Fibroblast of villous mesenchyme (primary cell): ENCODE measurements at regions not wholly inside any gene's neighbourhood (a gene's known extent, or its start where the extent isn't known, plus 50 kb on each side); places are given as distances from the start of the nearest gene placed in this dataset.

Source experiments
- DNase-seq: peaks from one replicate; pipeline ENCODE4 v3.0.0-alpha.2; 2010; ENCODE audit warnings: low read depth
- H3K4me3 ChIP-seq: 2 replicates; pipeline ENCODE4 v1.5.1; 2011; ENCODE audit warnings: low read depth, mild to moderate bottlenecking, low read length
- TF ChIP-seq, protein P1 (sequence below): IDR thresholded peaks from 2 replicates; pipeline ENCODE4 v1.5.1; 2012; ENCODE audit warnings: low read depth, mild to moderate bottlenecking, low read length; ENCODE audit not compliant: insufficient read depth

DNA sequence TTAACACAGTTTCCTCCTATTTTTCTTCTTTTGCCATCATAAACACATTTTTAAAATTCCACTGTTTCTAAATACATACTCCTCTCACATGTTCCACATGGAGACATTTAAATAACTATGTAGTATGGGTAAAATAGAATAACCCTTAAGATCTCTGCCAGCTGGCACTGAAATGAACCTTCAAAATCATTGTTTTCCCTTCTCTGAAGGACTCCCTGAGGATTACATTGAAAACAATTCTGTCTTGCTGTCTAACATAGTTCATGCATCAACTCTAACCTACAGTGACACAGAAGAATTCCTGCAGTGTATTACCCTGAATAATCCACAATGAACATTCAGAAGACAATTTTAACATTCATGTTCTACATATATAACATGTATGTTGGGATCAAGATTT, 1361.8 kb upstream of the CITED2 start:
- peak; percentile 20 for DNase-seq
- TF ChIP-seq, protein P1, sequence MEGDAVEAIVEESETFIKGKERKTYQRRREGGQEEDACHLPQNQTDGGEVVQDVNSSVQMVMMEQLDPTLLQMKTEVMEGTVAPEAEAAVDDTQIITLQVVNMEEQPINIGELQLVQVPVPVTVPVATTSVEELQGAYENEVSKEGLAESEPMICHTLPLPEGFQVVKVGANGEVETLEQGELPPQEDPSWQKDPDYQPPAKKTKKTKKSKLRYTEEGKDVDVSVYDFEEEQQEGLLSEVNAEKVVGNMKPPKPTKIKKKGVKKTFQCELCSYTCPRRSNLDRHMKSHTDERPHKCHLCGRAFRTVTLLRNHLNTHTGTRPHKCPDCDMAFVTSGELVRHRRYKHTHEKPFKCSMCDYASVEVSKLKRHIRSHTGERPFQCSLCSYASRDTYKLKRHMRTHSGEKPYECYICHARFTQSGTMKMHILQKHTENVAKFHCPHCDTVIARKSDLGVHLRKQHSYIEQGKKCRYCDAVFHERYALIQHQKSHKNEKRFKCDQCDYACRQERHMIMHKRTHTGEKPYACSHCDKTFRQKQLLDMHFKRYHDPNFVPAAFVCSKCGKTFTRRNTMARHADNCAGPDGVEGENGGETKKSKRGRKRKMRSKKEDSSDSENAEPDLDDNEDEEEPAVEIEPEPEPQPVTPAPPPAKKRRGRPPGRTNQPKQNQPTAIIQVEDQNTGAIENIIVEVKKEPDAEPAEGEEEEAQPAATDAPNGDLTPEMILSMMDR: no peak
- H3K4me3 ChIP-seq: no peak overlapping the region

- TF ChIP-seq, protein P1: no peak
- H3K4me3 ChIP-seq: no peak overlapping the region
- DNase-seq: no peak
Measured at GRCh38 chr6:140732991-140733390, 1358.5 kb upstream of the CITED2 start.

DNA sequence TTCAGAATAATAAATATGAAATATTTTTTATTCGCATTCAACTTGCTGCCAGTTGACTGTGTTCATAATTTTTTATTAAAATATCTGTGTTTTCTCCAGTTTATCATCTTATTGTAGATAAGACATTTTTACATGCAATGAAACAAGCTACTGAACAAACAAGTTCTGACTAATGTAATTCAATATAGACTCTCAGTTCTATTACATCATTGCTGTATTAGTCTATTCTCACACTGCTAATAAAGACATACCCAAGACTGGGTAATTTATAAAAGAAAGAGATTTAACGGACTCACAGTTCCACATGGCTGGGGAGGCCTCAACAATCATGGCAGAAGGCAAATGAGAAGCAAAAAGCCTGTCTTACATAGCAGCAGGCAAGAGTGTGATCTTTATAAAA, 1357.7 kb upstream of the CITED2 start:
- no peak for DNase-seq
- TF ChIP-seq, protein P1: no peak
- no peak overlapping the region for H3K4me3 ChIP-seq

DNA sequence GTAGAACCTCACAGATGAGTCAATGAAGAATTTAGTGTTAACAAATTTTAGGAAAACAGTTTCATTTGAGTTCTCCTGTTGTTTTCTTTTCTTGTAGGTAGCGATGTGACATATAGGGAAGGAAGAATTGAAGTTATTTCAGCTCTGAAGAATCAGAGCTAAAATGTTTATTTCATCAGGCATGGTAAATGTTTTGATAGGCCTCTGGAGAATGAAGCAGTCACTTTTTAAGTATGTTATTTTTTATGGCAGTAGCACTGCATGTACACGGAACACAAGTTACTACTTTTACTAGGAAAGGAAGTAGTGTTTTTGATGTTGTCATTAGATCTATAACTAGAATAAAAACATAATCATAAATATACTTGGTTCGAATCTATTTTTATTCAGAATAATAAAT, 1357.3 kb upstream of the CITED2 start:
- TF ChIP-seq, protein P1: no peak
- no peak overlapping the region for H3K4me3 ChIP-seq
- DNase-seq: peak; percentile 19

DNA sequence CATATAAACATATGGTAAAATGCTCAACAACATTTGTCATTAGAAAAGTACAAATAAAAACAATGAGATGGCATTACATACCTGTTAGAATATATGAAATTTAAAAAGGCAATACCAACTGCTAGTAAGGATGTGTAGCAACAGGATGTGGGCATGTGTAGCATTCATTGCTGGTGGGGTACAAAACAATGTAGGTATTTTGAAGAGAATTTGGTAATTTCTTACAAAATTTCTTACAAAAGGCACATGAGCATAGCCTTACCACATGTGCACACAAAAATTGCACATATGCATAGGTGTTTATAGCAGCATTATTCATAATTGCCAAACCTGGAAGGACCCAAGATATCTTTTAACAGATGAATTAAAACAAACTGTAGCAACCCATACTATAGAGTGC, 1355.1 kb upstream of the CITED2 start:
- DNase-seq: no peak
- TF ChIP-seq, protein P1: no peak
- no peak overlapping the region for H3K4me3 ChIP-seq

DNA sequence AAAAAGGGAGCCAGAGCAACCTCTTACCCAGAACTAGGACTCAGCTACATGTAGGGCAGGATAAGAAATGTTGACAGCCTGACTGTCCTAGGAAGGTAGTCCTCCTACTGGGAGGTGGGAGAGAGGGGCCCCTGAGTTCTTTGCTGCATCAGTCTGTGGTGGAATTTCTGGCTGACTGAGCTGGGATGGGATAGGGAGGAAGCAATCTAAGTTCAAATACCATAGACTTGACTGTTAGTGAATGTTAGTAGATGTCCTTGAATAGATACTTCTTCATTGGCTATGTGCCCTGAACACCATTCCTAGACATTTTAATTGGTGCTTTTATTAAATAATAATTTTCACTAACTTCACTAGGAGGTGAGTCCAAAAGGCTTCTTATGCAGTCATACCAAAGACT, 1343.6 kb upstream of the CITED2 start:
- no peak overlapping the region for H3K4me3 ChIP-seq
- TF ChIP-seq, protein P1: no peak
- DNase-seq: no peak

GRCh38 chr6:140713495-140713894, 1339.0 kb upstream of the CITED2 start:
- TF ChIP-seq, protein P1: no peak
- DNase-seq: no peak
- H3K4me3 ChIP-seq: no peak overlapping the region
